ENCODE measurements at regions not wholly inside any gene's neighbourhood (a gene's known extent, or its start where the extent isn't known, plus 50 kb on each side); places are given as distances from the start of the nearest gene placed in this dataset.

GRCh38 chr7:155879592-155879991 is 67.3 kb upstream of the SHH start:
- no peaks in the 10 kb centered on the region for H3K79me2 ChIP-seq (ENCODE audit: insufficient read depth, low read length)
- no peak overlapping the region for H3K4me2 ChIP-seq (ENCODE audit: low read depth, low read length, poor library complexity, severe bottlenecking)
- no peaks in the 10 kb centered on the region for H3F3A ChIP-seq (ENCODE audit: insufficient read depth)
- H3K9ac ChIP-seq (ENCODE audit: low read length) = no peak overlapping the region
- no peaks in the 10 kb centered on the region for H3K27me3 ChIP-seq (ENCODE audit: low read length)
- H3K9me2 ChIP-seq (replicated peaks; ENCODE audit: insufficient read depth, low read length) = no peaks in the 10 kb centered on the region
- H3K4me3 ChIP-seq (ENCODE audit: insufficient read depth, low read length, poor library complexity, severe bottlenecking) = no peak overlapping the region
- no peaks in the 10 kb centered on the region for H3K36me3 ChIP-seq (ENCODE audit: low read length)
- H2AFZ ChIP-seq (ENCODE audit: low read depth, low read length, severe bottlenecking) = no peak overlapping the region
- H3K9me3 ChIP-seq (ENCODE audit: insufficient read depth, low read length) = no peaks in the 10 kb centered on the region
- H3K27ac ChIP-seq (ENCODE audit: low read depth, low read length) = no peak overlapping the region
- TF ChIP-seq CTCF (IDR thresholded peaks at IDR 0.05; ENCODE audit: insufficient read depth, low read length, poor library complexity, severe bottlenecking) (no peak), EZH2phosphoT487 (conservative IDR thresholded peaks at IDR 0.05; ENCODE audit: low read length) (no peak)
- no peaks in the 10 kb centered on the region for H4K20me1 ChIP-seq (ENCODE audit: low read depth, low read length)

DNA sequence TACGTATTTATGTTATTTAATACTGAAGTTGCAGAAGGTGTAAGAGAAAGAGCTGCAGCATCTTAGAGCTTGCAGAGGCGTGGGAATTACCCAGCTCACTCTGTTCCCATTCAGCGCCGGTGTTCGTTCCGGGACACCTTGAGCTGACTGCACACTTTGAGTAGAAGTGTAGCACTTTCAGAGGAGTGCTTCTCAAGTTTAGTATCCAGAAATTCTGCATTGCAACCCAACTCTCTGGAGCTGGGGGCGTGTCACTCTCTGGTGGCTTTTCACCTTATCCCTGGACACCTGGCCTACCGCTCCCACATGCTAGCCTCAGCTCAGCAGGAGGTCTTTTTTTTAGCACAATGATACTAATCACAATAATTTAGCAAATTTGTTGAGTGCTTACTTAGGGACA is 66.4 kb upstream of the SHH start:
- no peaks in the 10 kb centered on the region for H3K9me2 ChIP-seq (replicated peaks; ENCODE audit: insufficient read depth, low read length)
- H3K79me2 ChIP-seq (ENCODE audit: insufficient read depth, low read length) = no peaks in the 10 kb centered on the region
- H3K9me3 ChIP-seq (ENCODE audit: insufficient read depth, low read length) = no peaks in the 10 kb centered on the region
- H3K9ac ChIP-seq (ENCODE audit: low read length) = no peak overlapping the region
- H3K27me3 ChIP-seq (ENCODE audit: low read length) = no peaks in the 10 kb centered on the region
- no peaks in the 10 kb centered on the region for H4K20me1 ChIP-seq (ENCODE audit: low read depth, low read length)
- no peak overlapping the region for H3K4me3 ChIP-seq (ENCODE audit: insufficient read depth, low read length, poor library complexity, severe bottlenecking)
- no peak overlapping the region for H3K4me2 ChIP-seq (ENCODE audit: low read depth, low read length, poor library complexity, severe bottlenecking)
- H3K27ac ChIP-seq (ENCODE audit: low read depth, low read length) = no peak overlapping the region
- H2AFZ ChIP-seq (ENCODE audit: low read depth, low read length, severe bottlenecking) = no peak overlapping the region
- no peaks in the 10 kb centered on the region for H3K36me3 ChIP-seq (ENCODE audit: low read length)
- no peak for TF ChIP-seq EZH2phosphoT487 (conservative IDR thresholded peaks at IDR 0.05; ENCODE audit: low read length)
- no peak for TF ChIP-seq CTCF (IDR thresholded peaks at IDR 0.05; ENCODE audit: insufficient read depth, low read length, poor library complexity, severe bottlenecking)
- H3F3A ChIP-seq (ENCODE audit: insufficient read depth) = no peaks in the 10 kb centered on the region

GRCh38 chr7:155878250-155878649 is 66.0 kb upstream of the SHH start:
- no peak overlapping the region for H3K9ac ChIP-seq (ENCODE audit: low read length)
- no peak for TF ChIP-seq CTCF (IDR thresholded peaks at IDR 0.05; ENCODE audit: insufficient read depth, low read length, poor library complexity, severe bottlenecking)
- TF ChIP-seq EZH2phosphoT487 (conservative IDR thresholded peaks at IDR 0.05; ENCODE audit: low read length) = no peak

More at GRCh38 chr7:155878250-155878649, 66.0 kb upstream of the SHH start:
- Histone ChIP-seq H3K27ac (ENCODE audit: low read depth, low read length) (no peak overlapping the region), H3K9me3 (ENCODE audit: insufficient read depth, low read length) (no peaks in the 10 kb centered on the region), H3K79me2 (ENCODE audit: insufficient read depth, low read length) (no peaks in the 10 kb centered on the region), H3K4me2 (ENCODE audit: low read depth, low read length, poor library complexity, severe bottlenecking) (no peak overlapping the region), H2AFZ (ENCODE audit: low read depth, low read length, severe bottlenecking) (no peak overlapping the region), H3K36me3 (ENCODE audit: low read length) (no peaks in the 10 kb centered on the region), H3K9me2 (replicated peaks; ENCODE audit: insufficient read depth, low read length) (no peaks in the 10 kb centered on the region), H3F3A (ENCODE audit: insufficient read depth) (no peaks in the 10 kb centered on the region), H4K20me1 (ENCODE audit: low read depth, low read length) (no peaks in the 10 kb centered on the region), H3K4me3 (ENCODE audit: insufficient read depth, low read length, poor library complexity, severe bottlenecking) (no peak overlapping the region), H3K27me3 (ENCODE audit: low read length) (no peaks in the 10 kb centered on the region)
